Fibroblast of the aortic adventitia (primary cell): ENCODE measurements at regions not wholly inside any gene's neighbourhood (a gene's known extent, or its start where the extent isn't known, plus 50 kb on each side); places are given as distances from the start of the nearest gene placed in this dataset.

Experiments
- DNase-seq: peaks from one replicate; pipeline ENCODE4 v3.0.0-alpha.2; 2010; ENCODE audit warnings: low read depth
- H3K4me3 ChIP-seq: 2 replicates; pipeline ENCODE4 v1.5.1; 2011; ENCODE audit warnings: low read depth, mild to moderate bottlenecking, control low read depth, low read length, moderate library complexity
- TF ChIP-seq, protein P1 (sequence below): IDR thresholded peaks from 2 replicates; pipeline ENCODE4 v1.5.1; 2011; ENCODE audit warnings: mild to moderate bottlenecking, low read length, control low read depth, inconsistent platforms; ENCODE audit not compliant: insufficient read depth

DNA sequence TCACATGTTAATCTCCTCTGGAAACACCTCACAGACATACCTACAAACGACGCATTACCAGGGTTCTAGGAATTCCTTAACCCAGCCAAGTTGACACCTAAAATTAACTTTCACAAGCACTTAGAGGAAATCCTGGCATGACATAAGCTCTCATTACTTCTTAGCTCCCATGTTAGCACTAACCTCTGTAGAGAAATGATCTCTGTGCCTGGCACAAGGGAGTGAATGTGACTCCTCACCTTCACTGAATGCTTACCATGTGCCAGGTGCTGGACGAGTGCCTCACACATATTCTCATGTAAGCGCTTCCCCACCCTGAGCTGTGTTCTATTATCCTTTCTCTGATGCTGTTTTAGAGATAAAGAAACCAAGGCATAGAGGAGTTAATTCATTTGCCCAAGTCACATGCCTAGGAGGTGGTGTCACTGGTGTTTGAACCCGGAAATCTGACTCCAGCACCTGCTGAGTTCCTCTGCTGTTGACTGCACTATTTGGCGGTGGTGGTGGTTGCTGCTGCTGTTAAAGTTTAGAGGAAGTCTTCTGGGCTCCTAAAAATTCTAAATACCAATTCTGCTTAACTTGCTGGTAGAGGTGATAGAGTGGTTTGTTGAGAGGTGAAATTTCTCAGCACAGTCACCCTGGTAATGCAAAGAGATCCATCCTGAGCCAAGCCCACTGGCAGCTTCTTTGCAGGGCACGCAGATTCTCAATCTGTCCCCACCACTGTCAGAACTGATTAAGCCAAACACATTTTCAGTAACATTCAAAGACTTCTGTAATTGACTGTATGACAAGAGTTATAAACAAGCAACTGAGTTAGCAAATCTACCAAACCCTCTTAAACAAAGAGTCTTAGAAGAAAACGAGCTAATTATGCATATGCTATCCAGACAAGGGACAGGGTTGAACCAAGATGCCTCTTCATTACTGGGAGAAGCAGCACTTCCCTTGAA is 200.3 kb downstream of the CMPK2 start:
- no peak overlapping the region for H3K4me3 ChIP-seq
- TF ChIP-seq, protein P1, sequence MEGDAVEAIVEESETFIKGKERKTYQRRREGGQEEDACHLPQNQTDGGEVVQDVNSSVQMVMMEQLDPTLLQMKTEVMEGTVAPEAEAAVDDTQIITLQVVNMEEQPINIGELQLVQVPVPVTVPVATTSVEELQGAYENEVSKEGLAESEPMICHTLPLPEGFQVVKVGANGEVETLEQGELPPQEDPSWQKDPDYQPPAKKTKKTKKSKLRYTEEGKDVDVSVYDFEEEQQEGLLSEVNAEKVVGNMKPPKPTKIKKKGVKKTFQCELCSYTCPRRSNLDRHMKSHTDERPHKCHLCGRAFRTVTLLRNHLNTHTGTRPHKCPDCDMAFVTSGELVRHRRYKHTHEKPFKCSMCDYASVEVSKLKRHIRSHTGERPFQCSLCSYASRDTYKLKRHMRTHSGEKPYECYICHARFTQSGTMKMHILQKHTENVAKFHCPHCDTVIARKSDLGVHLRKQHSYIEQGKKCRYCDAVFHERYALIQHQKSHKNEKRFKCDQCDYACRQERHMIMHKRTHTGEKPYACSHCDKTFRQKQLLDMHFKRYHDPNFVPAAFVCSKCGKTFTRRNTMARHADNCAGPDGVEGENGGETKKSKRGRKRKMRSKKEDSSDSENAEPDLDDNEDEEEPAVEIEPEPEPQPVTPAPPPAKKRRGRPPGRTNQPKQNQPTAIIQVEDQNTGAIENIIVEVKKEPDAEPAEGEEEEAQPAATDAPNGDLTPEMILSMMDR, result no peak
- no peak for DNase-seq

DNA sequence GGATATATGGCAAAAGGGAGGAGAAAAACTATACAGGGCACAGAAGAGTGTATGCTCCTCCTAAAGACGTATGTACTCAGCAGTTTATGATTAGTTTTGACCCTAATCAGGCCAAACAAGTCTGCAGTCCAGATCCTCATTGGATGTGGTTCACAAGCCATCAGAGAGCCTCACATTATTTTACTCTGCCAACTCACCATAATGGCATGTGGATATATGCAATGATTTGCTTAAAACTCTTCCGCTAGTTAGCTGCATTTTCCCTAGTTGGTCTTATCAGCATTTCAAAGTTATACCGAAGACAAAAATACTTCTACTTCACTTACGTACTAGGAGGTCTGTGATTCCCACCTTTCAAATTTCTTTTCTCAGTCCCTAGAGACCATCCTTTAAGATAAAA is 198.4 kb downstream of the CMPK2 start:
- TF ChIP-seq, protein P1, result no peak
- no peak for DNase-seq
- H3K4me3 ChIP-seq, result no peak overlapping the region

DNA sequence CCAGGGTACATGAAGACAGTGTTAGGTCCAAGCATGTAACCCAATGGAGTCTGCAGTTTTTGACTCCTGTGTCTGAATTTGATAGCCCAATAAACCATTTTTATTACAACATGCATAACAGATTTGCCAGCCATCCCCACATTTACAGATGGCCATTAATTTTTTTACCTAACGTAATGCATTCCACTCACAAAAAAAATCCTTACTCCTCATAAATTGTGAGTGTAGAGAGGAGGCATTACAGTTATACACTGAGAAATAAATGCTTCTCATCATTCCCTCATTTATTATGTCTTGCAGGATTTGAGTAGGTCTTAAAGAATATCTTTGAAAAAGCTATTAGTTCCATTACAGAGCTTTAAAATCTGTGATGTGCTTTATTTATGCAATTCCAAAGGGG is 193.8 kb downstream of the CMPK2 start:
- H3K4me3 ChIP-seq, result no peak overlapping the region

DNA sequence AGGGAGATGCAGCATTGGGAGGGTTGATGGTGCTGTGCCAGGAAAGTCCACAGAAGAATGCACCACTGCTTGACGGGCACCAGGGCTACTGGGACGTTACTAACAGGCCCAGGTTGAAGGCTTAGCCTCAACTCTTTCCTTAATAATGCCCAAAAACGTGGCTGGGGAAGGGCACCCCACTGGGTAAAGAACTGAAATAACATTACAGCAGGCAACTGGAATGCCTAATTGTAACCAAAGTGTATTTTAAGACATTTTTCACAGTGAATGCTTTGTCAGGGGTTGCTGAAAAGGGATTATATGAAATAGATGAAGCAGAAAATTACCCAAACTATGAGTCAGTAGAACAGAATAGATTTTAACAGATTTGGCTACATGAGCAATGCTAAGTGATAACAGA is 191.3 kb downstream of the CMPK2 start:
- TF ChIP-seq, protein P1, result no peak
- DNase-seq, result no peak
- H3K4me3 ChIP-seq, result no peak overlapping the region

More for the DNA sequence above, 193.8 kb downstream of the CMPK2 start:
- TF ChIP-seq, protein P1, result no peak
- no peak for DNase-seq

DNA sequence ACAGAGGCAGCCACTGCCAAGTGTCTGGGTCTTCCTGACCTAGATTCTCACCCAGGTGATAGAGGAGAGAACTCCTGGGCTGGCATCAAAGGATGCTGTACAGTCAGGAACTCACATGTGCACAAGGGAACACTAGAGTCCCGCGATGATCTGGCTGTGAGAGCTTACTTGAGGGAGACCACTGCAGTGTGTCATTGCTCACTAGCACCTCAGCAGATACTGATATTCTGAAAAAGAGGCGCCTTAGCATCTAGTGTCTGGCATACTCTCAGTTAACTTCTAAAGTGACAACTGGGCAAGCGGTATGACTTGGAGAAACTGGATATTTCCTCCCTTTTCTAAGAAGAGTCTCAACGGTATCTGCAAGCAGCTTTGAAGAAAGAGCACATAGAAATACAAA is 189.9 kb downstream of the CMPK2 start:
- no peak for DNase-seq
- TF ChIP-seq, protein P1, result no peak
- no peak overlapping the region for H3K4me3 ChIP-seq

DNA sequence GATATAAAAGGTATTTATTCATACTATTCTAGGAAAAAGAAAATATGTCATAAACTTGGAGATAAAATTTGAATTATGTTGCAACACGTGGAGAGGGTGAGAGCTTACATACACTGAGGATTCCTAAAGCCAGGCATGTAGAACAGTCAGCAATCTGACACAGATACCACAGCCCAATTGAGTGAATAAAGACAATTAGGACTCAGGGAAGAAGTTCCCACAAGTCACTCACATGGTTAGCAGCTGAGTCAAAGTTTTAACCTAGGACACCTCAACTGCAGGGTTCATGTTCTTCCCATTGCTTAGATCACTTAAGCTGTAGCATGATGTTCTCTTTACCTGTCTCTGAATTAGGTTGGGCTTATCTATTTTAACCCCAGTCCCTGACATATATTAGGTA is 189.5 kb downstream of the CMPK2 start:
- DNase-seq, result no peak
- TF ChIP-seq, protein P1, result no peak
- H3K4me3 ChIP-seq, result no peak overlapping the region
